ENCODE measurements at regions not wholly inside any gene's neighbourhood (a gene's known extent, or its start where the extent isn't known, plus 50 kb on each side); places are given as distances from the start of the nearest gene placed in this dataset.
"Not testable (repeated sequence)": the region's sequence is repeated elsewhere in the genome, so short reads cannot be mapped to it uniquely, and the experiment has no call there.

DNA sequence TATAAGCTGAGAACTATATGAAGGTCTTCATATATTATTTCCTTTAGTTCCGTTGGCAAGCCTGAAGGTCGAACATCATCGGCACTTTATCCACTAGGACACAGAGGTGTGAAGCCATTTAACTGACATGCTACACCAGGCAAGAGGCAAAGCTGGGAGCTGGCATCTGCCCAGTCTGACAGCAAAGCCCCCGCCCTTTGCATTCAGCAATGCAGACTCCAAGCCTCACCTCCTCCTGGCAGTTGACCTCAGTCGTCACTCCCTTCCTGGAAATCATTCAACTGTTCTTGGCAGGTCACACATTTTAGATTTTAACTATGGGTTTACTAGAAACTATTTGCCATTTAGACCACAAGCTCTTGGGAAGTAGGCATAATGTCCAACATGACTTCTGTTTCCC, 135.8 kb upstream of the FRG1 start:
- DNase-seq, result no peak

- DNase-seq, result no peak
Observed at GRCh38 chr4:189806506-189806905, 134.2 kb upstream of the FRG1 start.

GRCh38 chr4:189807031-189807430, 133.6 kb upstream of the FRG1 start:
- DNase-seq, result no peak

GRCh38 chr4:189809241-189809735, 131.4 kb upstream of the FRG1 start:
- DNase-seq, result no peak

- DNase-seq, result no peak
Observed at GRCh38 chr4:189809839-189810238, 130.8 kb upstream of the FRG1 start.

DNA sequence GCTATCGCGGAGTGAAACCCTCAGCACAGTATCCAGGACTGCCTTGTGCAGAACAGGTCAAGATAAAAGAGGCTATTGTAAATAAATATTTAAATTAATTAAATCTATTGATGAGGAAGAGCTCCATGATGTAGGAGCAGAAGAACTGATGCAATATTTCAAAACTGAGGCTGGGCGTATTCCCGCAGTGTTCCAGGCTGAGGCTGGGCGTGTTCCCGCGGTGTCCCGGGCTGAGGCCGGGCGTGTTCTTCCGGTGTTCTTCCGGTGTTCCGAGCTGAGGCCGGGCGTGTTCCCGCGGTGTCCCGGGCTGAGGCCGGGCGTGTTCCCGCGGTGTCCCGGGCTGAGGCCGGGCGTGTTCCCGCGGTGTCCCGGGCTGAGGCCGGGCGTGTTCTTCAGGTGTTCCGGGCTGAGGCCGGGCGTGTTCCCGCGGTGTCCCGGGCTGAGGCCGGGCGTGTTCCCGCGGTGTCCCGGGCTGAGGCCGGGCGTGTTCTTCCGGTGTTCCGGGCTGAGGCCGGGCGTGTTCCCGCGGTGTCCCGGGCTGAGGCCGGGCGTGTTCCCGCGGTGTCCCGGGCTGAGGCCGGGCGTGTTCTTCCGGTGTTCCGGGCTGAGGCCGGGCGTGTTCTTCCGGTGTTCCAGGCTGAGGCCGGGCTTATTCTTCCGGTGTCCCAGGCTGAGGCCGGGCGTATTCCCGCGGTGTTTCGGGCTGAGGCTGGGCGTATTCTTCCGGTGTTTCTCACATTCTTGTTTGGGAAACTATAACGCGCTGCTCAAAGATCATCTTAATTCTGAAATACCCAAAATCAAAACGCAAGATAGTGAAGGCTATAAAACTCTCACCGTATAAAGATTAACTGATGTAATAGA, 130.1 kb upstream of the FRG1 start:
- DNase-seq, result not testable (repeated sequence)

GRCh38 chr4:189815404-189816192, 125.1 kb upstream of the FRG1 start:
- no peak for DNase-seq

- DNase-seq, result no peak
Observed at GRCh38 chr4:189822326-189822725, 118.3 kb upstream of the FRG1 start.

GRCh38 chr4:189823591-189823990, 117.1 kb upstream of the FRG1 start:
- no peak for DNase-seq

- no peak for DNase-seq
Observed at GRCh38 chr4:189825466-189825865, 115.2 kb upstream of the FRG1 start.

GRCh38 chr4:189826657-189827056, 114.0 kb upstream of the FRG1 start:
- DNase-seq, result no peak

DNA sequence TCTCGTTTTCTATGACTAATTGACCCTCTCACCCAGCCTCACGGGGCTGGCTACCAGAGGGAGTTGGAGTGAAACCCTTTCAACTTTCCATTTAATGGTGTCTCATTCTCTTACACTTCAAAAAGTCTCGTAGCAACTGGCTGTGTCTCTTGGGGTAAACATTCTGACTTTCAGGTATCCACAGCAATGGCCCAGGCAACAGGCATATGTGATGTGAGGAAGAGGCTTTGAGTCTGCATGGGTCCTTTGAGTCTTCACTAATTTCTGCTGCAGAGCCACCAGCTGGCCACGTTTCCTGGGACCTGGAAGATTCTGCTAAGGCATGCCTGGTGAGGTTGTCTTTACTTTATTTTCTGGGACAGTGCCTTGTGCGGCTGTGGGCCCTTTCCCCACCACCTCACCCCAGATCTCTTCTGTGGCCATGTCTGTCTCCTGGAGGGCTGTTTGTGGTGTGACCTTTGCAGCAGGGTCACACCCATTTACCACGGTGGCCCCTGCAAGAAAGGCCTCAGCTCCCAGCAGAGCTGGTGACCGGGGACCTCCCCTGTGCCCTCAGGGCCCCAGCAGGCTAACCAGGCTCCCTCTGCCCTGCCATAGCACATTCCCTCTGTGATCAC, 112.5 kb upstream of the FRG1 start:
- DNase-seq, result no peak

DNA sequence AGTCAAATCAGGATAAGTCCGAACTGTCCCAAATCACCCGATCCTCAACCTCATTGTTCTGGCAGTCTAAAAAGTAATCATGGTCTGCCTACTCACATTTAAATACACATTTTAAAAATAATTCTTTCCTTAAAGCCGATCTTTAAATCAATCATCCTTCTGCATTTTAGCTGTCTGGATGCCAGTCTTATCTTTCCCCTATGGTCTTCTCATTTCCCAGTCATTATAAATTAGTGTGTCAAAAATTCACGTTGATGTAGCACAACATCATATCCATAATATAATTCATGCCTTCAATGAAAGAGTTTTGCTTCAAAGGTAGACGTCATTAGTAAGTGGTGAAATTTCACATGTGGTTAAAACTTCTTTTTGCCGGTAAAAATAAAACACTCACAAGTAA, 108.1 kb upstream of the FRG1 start:
- DNase-seq, result no peak

DNA sequence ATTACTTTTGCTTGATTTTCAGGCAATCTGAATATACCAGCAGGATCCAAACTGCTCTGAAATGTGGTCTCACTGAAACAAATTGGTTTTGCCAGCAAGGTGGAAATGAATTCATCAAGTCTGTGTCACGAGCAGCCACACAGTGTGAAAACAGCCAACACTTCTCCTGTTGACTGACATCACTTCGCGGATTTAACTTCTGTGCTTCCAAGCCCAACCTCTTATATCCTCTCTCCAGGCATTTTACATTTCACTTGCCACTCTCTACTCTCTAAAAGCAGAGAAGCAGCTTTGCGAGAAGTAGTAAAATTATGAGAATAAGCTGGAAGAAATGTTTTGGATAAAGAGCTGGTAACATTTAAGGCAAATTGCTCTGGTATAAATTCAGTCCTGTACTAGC, 106.1 kb upstream of the FRG1 start:
- no peak for DNase-seq

- DNase-seq, result no peak
Observed at GRCh38 chr4:189835505-189835904, 105.2 kb upstream of the FRG1 start.

- no peak for DNase-seq
Observed at GRCh38 chr4:189837471-189837870, 103.2 kb upstream of the FRG1 start.

GRCh38 chr4:189838821-189839497, 101.7 kb upstream of the FRG1 start:
- DNase-seq, result no peak

GRCh38 chr4:189840356-189840755, 100.3 kb upstream of the FRG1 start:
- DNase-seq, result no peak

DNA sequence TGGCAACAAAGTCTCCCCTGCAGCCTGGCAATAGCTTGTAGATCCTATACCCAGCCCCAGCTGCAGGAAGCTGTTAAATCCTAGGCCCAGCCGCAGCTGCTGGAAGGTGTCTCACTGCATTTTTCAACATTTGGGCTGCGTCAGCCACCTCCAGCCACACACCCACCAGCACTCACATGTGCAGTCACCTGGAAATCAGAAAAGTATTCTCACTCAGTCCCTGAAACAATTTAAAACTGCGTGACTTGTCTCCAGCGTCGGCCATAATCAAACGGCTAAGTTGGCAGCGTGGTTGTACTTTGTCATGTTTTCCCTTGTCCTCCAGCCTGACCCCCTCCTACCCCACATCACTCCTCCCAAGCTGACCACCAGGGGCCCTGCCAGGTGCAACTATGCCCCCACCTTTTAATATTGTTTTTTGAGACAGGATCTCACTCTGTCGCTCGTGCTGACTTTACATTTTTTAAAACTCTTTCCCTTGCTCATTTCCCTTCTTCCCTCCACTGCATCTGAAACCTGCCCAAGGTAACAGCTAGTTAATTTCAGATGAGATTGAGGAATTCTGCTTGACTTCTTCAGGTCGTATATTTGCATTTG, 97.2 kb upstream of the FRG1 start:
- DNase-seq, result no peak

- no peak for DNase-seq
Observed at GRCh38 chr4:189845145-189845846, 95.4 kb upstream of the FRG1 start.

GRCh38 chr4:189846094-189846493, 94.6 kb upstream of the FRG1 start:
- not testable (repeated sequence) for DNase-seq

DNA sequence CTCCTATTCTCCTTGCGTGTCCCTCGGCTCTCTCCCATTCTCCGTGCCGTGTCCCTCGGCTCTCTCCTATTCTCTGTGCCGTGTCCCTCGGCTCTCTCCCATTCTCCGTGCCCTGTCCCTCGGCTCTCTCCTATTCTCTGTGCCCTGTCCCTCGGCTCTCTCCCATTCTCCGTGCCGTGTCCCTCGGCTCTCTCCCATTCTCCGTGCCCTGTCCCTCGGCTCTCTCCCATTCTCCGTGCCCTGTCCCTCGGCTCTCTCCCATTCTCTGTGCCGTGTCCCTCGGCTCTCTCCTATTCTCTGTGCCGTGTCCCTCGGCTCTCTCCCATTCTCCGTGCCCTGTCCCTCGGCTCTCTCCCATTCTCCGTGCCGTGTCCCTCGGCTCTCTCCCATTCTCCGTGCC, 94.1 kb upstream of the FRG1 start:
- not testable (repeated sequence) for DNase-seq
